Right atrium auricular region (tissue), 2 donors: ENCODE measurements at regions not wholly inside any gene's neighbourhood (a gene's known extent, or its start where the extent isn't known, plus 50 kb on each side); places are given as distances from the start of the nearest gene placed in this dataset.

Experiments
- DNase-seq: peaks from one replicate; pipeline ENCODE4 v3.0.0-alpha.2; 2019; ENCODE audit warnings: low spot score
- H3K27ac ChIP-seq, 2 donors: fragments of 200-600 bp; sonication (generic); 1 replicate in 1 of 2; 2 replicates in 1 of 2; pipeline ENCODE4 v1.5.1; 2016 to 2019
- H3K27me3 ChIP-seq, 2 donors: fragments of 200-600 bp; sonication (generic); one replicate each; pipeline versions ENCODE4 v1.5.1 to v1.6.0; 2017 to 2019
- H3K36me3 ChIP-seq: fragments of 200-600 bp; sonication (generic); one replicate; pipeline ENCODE4 v1.5.1; 2016
- H3K4me1 ChIP-seq, 2 donors: fragments of 200-600 bp; sonication (generic); one replicate each; pipeline versions ENCODE4 v1.5.1 to v1.6.0; 2017 to 2019
- H3K4me3 ChIP-seq, 2 donors: fragments of 200-600 bp; sonication (generic); 1 replicate in 1 of 2; 2 replicates in 1 of 2; pipeline ENCODE4 v1.5.1; 2017 to 2019; ENCODE audit warnings: mild to moderate bottlenecking in 1 of 2, moderate library complexity in 1 of 2
- H3K9me3 ChIP-seq, 2 donors: fragments of 200-600 bp; sonication (generic); one replicate each; pipeline ENCODE4 v1.5.1; 2019
- TF ChIP-seq, protein P1 (sequence below), 2 donors: fragments of 200-600 bp; sonication (generic); IDR thresholded peaks; one replicate each; pipeline ENCODE4 v1.5.1; 2019; ENCODE audit warnings: antibody characterized with exemption in 2 of 2

DNA sequence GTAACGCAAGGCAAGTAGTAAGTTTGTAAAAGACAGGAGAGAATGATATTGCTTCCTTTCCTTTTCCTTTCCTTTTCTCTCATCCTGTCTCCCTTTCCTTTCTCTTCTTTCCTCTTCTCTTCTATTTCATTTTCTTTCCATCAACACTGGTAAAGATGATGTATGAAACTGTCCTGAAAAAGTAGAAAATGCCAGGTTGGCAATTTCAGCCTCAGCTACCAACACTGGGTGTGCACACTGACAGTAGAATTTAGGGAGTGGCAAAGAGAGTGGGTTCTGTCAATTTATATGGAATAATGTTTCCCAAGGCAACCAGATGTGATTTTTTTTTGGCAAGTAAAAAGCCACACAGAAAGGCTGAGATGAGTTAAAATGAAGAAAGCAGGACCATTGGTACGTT lies 155.7 kb upstream of the ZRANB2 start:
- Histone ChIP-seq H3K4me3 (no peak overlapping the region), H3K27ac (no peak overlapping the region), H3K36me3 (no peaks in the 10 kb centered on the region), H3K9me3 (no peaks in the 10 kb centered on the region), H3K4me1 (no peaks in the 10 kb centered on the region), H3K27me3 (no peaks in the 10 kb centered on the region)
- DNase-seq = no peak
- TF ChIP-seq, protein P1, sequence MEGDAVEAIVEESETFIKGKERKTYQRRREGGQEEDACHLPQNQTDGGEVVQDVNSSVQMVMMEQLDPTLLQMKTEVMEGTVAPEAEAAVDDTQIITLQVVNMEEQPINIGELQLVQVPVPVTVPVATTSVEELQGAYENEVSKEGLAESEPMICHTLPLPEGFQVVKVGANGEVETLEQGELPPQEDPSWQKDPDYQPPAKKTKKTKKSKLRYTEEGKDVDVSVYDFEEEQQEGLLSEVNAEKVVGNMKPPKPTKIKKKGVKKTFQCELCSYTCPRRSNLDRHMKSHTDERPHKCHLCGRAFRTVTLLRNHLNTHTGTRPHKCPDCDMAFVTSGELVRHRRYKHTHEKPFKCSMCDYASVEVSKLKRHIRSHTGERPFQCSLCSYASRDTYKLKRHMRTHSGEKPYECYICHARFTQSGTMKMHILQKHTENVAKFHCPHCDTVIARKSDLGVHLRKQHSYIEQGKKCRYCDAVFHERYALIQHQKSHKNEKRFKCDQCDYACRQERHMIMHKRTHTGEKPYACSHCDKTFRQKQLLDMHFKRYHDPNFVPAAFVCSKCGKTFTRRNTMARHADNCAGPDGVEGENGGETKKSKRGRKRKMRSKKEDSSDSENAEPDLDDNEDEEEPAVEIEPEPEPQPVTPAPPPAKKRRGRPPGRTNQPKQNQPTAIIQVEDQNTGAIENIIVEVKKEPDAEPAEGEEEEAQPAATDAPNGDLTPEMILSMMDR (IDR thresholded peaks at IDR 0.05) = no peak

DNA sequence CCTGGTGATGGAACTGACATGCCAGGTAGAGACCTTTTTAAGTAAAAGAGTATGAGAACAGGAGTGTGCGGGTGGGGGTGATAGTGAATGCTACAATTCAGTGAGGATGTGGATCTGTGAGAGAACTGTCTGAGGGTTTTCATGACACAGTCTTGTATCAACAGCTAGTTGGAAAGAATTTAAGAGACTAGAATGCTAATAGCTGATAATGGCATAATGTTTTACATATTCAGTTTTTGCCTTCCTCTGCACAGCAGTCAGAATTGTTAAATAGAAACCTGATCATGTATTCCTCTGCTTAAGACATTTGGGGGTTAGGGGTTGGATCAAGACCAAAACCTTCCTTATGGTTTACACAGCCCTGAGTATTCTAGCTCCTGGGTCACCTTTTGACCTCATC lies 152.8 kb upstream of the ZRANB2 start:
- TF ChIP-seq, protein P1 (IDR thresholded peaks at IDR 0.05) = no peak
- DNase-seq = no peak
- H3K27ac ChIP-seq = no peak overlapping the region

DNA sequence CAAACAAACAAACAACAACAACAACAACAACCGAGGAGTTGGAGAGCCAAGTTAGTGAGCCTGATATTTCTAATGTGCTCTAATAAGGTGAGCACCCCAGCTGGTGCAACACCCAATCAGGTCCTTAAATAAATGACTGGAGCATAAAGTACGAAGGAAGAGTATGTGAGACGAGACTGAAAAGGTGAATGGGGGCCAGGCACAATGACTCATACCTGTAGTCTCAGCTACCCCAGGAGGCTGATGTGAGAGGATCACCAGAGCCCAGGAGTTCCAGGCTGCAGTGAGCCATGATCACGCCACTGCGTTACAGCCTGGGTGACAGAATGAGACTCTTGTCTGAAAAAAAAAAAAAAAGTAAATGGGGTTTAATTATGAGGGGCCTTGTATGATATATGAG lies 152.0 kb upstream of the ZRANB2 start:
- Histone ChIP-seq H3K4me1 (no peaks in the 10 kb centered on the region), H3K4me3 (no peak overlapping the region), H3K27ac (no peak overlapping the region), H3K27me3 (no peaks in the 10 kb centered on the region), H3K9me3 (no peaks in the 10 kb centered on the region), H3K36me3 (no peaks in the 10 kb centered on the region)
- no peak for DNase-seq
- TF ChIP-seq, protein P1 (IDR thresholded peaks at IDR 0.05) = no peak

More for the DNA sequence above, 152.8 kb upstream of the ZRANB2 start:
- no peaks in the 10 kb centered on the region for H3K36me3 ChIP-seq
- no peaks in the 10 kb centered on the region for H3K27me3 ChIP-seq
- no peaks in the 10 kb centered on the region for H3K9me3 ChIP-seq
- no peak overlapping the region for H3K4me3 ChIP-seq
- H3K4me1 ChIP-seq = no peaks in the 10 kb centered on the region

DNA sequence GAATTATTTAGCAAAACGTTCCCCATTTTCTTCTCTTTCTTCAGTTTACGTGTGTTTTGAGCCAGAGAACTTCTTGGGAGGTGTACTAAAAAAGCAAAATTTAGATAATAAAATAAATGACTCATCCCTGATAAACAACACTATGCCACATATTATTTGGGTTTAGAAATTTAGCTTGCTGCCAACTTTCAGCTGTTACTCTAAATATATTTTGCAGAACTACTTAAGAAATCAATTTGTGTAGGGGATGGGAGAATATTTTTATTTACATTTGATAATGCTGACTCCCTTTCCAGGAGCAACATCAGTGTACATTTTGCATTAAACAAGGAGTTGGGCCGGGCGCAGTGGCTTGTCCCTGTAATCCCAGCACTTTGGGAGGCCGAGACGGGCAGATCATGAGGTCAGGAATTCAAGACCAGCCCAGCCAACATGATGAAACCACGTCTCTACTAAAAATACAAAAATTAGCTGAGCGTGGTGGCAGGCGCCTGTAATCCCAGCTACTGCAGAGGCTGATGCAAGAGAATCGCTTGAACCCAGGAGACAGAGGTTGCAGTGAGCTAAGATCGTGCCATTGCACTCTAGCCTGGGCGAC lies 151.4 kb upstream of the ZRANB2 start:
- TF ChIP-seq, protein P1 (IDR thresholded peaks at IDR 0.05) = no peak
- Histone ChIP-seq H3K9me3 (no peaks in the 10 kb centered on the region), H3K27ac (no peak overlapping the region), H3K36me3 (no peaks in the 10 kb centered on the region), H3K27me3 (no peaks in the 10 kb centered on the region), H3K4me1 (no peaks in the 10 kb centered on the region), H3K4me3 (no peak overlapping the region)
- peak; percentile 59 for DNase-seq

DNA sequence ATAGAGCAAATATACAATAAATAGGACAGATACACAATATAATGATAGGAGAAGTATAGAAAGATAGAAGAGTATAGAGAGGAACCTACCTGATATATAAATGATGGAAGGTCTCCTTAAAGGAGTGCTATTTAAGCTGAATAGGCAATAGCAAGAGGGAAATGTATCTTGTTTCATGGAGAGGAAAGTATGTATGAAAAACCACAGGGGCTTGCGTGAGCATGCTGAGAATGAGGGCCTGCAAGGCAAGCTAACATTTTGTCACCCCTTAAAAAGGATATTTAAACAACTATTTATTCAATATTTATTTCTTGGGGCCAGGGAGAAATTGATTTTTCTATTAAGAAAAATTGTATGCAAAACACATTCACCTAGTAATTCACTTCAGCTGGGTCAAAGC lies 150.9 kb upstream of the ZRANB2 start:
- Histone ChIP-seq H3K4me1 (no peaks in the 10 kb centered on the region), H3K27me3 (no peaks in the 10 kb centered on the region), H3K9me3 (no peaks in the 10 kb centered on the region), H3K36me3 (no peaks in the 10 kb centered on the region), H3K4me3 (no peak overlapping the region), H3K27ac (no peak overlapping the region)
- DNase-seq = no peak
- TF ChIP-seq, protein P1 (IDR thresholded peaks at IDR 0.05) = no peak

DNA sequence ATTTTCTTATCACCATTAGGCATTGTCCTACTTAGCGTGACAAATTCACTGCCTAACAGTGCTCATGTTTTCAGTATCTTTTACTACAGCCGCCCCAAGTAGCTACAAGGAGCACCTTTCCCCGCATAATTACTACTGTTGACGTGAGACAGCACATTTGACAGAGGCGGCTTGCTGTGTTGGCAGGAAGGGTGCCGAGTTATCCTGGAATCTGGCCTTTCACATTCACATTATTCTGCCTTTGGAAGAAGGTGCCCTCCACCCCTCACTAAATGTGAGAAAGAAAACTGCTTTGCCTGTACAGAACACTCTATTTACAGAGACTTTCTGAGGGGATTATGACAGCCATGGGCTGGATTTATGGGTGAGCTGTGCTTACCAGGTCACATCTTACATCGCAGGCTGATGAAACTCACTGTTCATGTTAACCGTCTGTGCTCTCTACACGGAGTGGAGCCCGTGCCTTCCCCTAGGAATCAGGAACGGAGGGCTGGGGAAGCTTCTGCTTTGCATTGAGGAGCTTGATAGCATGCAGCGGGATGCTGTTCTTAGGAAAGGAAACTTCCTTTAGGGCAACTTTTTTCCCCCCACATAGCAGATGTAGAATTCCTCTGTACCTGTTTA lies 148.0 kb upstream of the ZRANB2 start:
- H3K27ac ChIP-seq = no peak overlapping the region
- H3K9me3 ChIP-seq = no peaks in the 10 kb centered on the region
- H3K4me1 ChIP-seq = no peaks in the 10 kb centered on the region
- no peaks in the 10 kb centered on the region for H3K27me3 ChIP-seq
- H3K4me3 ChIP-seq = no peak overlapping the region
- no peaks in the 10 kb centered on the region for H3K36me3 ChIP-seq
- TF ChIP-seq, protein P1 (IDR thresholded peaks at IDR 0.05) = no peak
- DNase-seq = no peak
